ENCODE measurements at regions not wholly inside any gene's neighbourhood (a gene's known extent, or its start where the extent isn't known, plus 50 kb on each side); places are given as distances from the start of the nearest gene placed in this dataset.

DNA sequence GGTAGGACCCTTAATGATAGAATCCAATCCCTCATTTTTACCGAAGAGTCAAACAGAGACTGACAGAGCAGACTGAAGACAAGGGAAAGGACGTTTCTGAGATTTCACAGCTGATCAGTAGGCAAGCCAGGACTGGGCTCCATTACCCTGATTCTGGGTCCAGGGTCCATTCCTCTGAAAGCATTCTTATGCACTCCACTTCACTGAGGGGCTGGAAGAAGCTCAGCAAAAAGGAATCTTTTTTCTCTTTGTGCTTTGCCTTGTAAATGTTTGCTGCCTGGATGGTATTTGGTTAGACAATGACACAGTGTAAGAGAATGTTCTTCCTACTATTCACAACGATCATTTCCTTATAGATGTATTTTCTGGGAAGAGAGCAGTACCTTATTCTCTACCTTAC, 331.3 kb upstream of the PROX1 start:
- TF ChIP-seq, protein P1, sequence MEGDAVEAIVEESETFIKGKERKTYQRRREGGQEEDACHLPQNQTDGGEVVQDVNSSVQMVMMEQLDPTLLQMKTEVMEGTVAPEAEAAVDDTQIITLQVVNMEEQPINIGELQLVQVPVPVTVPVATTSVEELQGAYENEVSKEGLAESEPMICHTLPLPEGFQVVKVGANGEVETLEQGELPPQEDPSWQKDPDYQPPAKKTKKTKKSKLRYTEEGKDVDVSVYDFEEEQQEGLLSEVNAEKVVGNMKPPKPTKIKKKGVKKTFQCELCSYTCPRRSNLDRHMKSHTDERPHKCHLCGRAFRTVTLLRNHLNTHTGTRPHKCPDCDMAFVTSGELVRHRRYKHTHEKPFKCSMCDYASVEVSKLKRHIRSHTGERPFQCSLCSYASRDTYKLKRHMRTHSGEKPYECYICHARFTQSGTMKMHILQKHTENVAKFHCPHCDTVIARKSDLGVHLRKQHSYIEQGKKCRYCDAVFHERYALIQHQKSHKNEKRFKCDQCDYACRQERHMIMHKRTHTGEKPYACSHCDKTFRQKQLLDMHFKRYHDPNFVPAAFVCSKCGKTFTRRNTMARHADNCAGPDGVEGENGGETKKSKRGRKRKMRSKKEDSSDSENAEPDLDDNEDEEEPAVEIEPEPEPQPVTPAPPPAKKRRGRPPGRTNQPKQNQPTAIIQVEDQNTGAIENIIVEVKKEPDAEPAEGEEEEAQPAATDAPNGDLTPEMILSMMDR (IDR thresholded peaks at IDR 0.05) = no peak
- TF ChIP-seq POLR2A (IDR thresholded peaks at IDR 0.05) = no peak

Data from lower leg skin (tissue), 3 donors.